H7 (cell line): ENCODE measurements at regions not wholly inside any gene's neighbourhood (a gene's known extent, or its start where the extent isn't known, plus 50 kb on each side); places are given as distances from the start of the nearest gene placed in this dataset.

Experiments used
- DNase-seq: peaks from one replicate; pipeline ENCODE4 v3.0.0; 2012
- H3K27me3 ChIP-seq: 2 replicates; pipeline ENCODE4 v1.6.0; 2011; ENCODE audit warnings: mild to moderate bottlenecking, low read length; ENCODE audit not compliant: control insufficient read depth, insufficient read depth
- H3K36me3 ChIP-seq: replicated peaks from 2 replicates; pipeline ENCODE4 v1.5.1; 2011; ENCODE audit warnings: low read length; ENCODE audit not compliant: control insufficient read depth, insufficient read depth
- H3K4me3 ChIP-seq: 2 replicates; pipeline ENCODE4 v1.5.1; 2011; ENCODE audit warnings: low read depth, mild to moderate bottlenecking, control low read depth, low read length, moderate library complexity; ENCODE audit not compliant: insufficient read depth

DNA sequence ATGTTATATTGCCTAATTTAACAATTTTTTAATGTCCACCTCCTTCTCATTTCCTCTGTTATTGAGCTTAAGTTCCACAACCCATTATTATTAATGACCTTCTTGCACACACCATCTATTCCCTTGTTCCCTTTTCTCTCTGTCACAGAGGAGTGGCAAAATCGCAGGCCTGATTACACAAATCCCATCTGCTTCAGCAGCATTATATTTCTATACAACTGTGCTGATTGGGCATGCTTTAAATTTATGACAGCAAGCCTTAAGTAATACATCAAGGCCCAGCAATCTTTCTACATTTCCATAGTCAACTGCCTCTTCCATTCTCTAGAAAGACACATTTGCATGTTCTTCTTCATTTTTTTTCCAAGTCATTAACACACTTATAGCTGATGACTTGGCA lies 423.8 kb downstream of the PRDM5 start:
- DNase-seq, result no peak
- no peaks in the 10 kb centered on the region for H3K27me3 ChIP-seq
- no peaks in the 10 kb centered on the region for H3K36me3 ChIP-seq
- H3K4me3 ChIP-seq, result no peak overlapping the region

DNA sequence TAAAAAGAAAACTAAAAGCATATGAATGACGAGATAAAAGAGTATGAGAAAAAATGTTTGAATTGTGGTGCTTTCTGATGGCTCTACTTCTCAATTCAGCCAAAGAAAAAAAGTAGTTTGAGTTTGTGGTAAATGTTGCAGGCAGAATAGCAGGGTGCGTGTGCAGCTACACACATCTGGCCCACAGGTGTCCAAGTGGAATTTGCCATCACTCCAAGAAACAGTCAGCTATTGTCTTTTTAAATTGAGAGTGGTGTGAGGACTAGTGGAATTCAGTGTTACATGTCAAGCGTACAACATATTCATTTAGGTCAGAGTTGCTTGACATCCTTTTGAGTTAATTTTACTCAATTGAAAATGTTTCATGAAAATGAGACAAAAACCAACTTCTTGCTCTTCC lies 424.8 kb upstream of the MAD2L1 start:
- no peak for DNase-seq
- Histone ChIP-seq H3K27me3 (no peaks in the 10 kb centered on the region), H3K4me3 (no peak overlapping the region), H3K36me3 (no peaks in the 10 kb centered on the region)

DNA sequence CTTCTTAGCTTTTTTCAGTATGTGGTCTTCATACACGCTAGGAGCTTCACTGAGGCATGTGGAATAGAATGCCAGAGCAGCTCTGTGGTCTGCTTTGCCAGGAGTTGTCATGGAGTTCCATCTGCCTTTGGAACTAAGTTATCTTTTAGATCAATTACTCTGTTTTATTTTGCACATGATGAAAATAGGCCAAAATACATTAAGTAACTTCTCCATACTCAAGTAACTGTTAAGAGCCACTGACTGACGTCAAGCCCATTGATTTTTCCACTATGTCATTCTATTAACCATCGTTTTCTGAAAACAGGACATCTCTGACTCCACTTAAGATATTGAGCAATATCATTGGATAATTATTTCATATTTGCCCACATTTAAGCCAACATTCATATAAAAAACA lies 415.1 kb upstream of the MAD2L1 start:
- DNase-seq, result no peak
- Histone ChIP-seq H3K36me3 (no peaks in the 10 kb centered on the region), H3K27me3 (no peaks in the 10 kb centered on the region), H3K4me3 (no peak overlapping the region)

DNA sequence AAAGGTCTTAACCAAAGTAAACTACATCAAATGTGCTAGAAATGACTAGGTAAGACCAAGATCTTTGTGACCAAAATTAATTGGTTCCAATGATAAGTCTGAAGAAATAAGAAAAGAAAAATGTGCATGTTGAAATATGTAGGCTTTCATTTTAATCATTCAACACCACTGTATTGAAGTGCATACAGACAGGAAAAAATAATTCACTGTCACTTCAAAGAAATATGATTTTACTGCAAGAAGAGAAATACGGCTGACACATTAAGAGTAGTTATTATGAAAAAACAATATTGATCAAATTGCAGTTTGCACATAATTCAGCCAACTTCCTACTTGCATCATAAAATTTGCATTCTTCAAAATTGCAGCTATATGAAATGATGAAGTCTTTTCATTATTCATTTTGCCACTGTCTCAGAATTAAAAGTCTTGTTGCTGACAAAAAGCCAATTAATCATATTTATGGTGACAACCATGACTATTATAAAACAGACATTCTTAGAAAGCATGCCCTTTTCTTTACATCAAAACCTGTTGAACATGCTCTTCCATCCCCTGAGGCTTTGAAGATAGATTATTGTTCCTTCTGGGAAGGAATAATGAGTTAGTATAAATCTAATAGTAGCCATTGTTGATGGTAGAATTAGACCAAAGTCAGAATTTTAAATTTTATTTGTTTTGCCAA lies 405.9 kb upstream of the MAD2L1 start:
- DNase-seq, result no peak
- Histone ChIP-seq H3K36me3 (no peaks in the 10 kb centered on the region), H3K27me3 (no peaks in the 10 kb centered on the region), H3K4me3 (no peak overlapping the region)

DNA sequence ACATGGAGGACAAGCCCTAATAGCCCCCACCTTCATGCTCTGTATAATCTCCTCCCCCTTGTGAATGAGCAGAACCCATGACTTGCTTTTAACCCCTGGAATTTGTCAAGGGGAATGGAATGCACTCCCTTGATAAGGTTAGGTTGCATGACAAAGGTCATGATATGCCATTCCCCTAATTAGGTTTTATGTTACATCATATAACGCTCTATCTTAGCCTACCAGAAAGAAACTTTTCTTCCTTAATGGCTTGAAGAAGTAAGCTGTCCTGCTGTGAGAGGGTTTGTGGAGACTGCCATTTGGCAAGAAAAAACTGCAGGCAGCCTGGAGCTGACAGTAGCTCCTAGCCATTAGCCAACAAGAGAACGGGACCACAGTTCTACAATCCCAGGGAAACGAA lies 399.8 kb upstream of the MAD2L1 start:
- Histone ChIP-seq H3K4me3 (no peak overlapping the region), H3K27me3 (no peaks in the 10 kb centered on the region), H3K36me3 (no peaks in the 10 kb centered on the region)
- peak; percentile 16 for DNase-seq

DNA sequence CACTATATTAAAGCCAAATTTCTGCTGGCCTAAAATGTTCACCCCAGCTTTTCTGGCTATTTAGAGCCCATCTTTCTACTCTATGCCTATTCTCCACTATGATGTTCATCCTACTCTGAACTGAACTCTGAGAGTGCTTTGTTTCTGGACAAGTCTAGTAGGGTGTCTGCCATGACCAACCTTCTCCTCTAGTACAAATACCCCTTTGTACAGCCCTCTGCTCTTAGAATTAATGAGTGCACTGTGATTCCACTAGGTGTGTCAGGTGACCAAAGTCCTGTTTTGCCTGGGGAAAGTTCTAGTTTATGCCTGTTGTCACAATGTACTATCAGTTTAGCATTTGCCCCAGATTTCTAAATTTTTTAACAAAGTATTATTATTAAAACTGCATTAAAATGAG lies 388.1 kb upstream of the MAD2L1 start:
- H3K4me3 ChIP-seq, result no peak overlapping the region
- no peaks in the 10 kb centered on the region for H3K27me3 ChIP-seq
- DNase-seq, result no peak
- H3K36me3 ChIP-seq, result no peaks in the 10 kb centered on the region

DNA sequence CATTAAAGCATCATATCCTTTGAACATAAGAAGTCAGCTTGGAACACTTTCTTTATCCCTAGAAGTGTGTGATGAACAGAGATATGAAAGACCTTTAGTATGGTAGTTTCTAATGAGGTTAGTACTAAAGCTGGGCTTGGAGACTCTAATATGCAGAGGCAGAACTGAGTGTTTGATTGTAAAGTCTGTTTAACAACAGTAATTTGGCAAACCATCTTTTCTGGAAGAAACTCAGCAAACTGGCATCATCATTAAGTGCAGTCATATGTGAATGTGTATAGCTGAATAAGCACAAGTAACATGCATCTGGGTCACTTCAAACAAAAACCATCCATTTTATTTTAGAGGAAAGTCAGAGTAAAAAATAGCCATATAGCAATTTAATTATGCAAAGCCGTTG lies 385.9 kb upstream of the MAD2L1 start:
- H3K36me3 ChIP-seq, result no peaks in the 10 kb centered on the region
- no peak overlapping the region for H3K4me3 ChIP-seq
- no peak for DNase-seq
- no peaks in the 10 kb centered on the region for H3K27me3 ChIP-seq

DNA sequence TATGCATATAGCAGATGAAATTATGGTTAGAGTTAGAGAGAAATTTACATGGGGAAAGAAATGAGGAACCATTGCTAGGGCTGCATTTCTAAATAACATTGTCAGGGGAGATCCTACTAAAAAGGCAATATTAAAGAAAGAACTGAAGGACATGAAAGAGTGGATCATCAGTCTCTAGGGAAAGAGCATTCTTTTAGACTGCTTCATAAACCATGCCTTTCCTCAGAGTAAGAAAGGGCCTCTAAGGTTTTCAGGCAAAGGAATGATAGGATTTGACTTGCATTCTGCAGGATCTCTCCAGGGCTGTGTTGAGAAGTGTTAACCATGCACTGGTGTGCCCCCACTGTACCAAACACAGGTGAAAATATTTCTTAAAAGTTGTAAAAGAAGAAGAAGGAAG lies 385.4 kb upstream of the MAD2L1 start:
- no peaks in the 10 kb centered on the region for H3K36me3 ChIP-seq
- no peak overlapping the region for H3K4me3 ChIP-seq
- H3K27me3 ChIP-seq, result no peaks in the 10 kb centered on the region
- no peak for DNase-seq

DNA sequence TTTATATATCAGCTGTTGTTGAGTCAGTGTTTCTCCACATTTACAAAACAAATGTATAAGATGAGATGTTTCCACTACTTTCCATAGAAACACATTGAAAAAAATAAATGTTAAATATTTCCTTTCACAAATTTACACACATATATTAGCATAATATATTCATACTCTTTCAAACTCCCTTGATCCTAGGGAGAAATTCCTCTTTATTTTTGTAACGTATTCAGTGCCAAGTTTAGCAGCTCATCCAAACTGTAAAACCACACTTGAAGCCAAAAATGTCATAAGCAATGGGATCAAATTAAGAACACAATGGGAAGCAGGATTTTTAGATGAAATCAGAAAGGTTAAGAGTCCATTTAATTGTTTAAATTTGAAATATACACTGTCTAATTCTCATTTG lies 381.1 kb upstream of the MAD2L1 start:
- Histone ChIP-seq H3K4me3 (no peak overlapping the region), H3K27me3 (no peaks in the 10 kb centered on the region), H3K36me3 (no peaks in the 10 kb centered on the region)
- DNase-seq, result no peak

DNA sequence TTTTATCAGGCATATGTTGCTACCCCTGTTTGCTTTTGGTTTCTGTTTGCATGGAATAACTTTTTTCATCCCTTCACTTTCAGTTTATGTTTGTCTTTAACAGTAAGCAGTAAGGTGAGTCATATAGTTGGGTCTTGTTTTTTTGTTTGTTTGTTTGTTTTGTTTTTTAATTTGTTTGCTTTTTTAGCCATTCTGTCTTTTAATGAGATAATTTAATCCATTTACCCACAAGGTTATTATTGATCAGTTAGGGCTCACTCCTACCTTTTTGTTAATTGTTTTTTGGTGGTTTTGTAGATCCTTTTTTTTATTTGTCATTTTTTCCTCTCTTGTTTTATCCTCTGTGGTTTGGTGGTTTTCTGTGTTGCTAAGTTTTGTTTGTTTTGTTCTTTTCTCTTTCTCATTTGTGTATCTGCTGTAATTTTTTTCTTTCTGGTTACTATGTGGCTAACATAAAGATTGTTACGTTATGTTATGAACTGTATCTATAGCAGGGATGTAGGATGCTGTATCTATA lies 379.5 kb upstream of the MAD2L1 start:
- DNase-seq, result no peak
- H3K4me3 ChIP-seq, result no peak overlapping the region
- H3K27me3 ChIP-seq, result no peaks in the 10 kb centered on the region
- H3K36me3 ChIP-seq, result no peaks in the 10 kb centered on the region

DNA sequence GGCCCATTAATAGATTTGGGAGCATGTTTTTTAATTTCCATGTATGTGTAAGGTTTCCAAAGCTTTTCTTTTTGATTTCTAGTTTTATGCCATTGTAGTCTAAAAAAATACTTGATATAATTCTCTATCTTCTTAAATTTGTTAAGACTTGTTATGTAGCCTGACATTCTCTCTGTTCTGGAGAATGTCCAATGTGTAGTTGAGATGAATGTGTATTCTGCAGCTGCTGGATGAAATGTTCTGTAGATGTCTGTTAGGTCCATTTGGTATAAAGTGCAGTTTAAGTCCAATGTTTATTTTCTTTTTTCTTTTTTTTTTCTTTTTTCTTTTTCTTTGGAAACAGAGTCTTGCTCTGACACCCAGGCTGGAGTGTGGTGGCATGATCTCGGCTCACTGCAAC lies 378.5 kb upstream of the MAD2L1 start:
- no peak for DNase-seq
- Histone ChIP-seq H3K4me3 (no peak overlapping the region), H3K36me3 (no peaks in the 10 kb centered on the region), H3K27me3 (no peaks in the 10 kb centered on the region)

DNA sequence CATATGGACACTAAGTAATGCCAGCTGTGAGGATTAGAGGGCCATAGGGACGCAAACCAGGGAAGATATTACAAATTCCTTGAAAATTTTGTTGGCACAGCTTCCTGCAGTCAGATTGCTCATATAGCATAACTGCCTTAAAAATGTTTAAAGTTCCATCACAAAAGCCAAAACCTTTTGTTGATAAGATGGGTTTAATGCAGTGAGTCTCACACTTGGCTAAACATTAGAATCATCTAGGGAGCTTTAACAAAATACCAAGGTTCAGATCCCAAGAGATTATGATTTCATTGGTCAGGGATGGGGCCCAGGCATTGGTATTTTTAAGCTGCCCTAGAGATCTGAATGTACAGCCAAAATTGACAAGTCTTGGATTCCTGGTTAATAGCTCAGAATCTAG lies 376.5 kb upstream of the MAD2L1 start:
- no peak for DNase-seq
- no peaks in the 10 kb centered on the region for H3K36me3 ChIP-seq
- no peaks in the 10 kb centered on the region for H3K27me3 ChIP-seq
- H3K4me3 ChIP-seq, result no peak overlapping the region

DNA sequence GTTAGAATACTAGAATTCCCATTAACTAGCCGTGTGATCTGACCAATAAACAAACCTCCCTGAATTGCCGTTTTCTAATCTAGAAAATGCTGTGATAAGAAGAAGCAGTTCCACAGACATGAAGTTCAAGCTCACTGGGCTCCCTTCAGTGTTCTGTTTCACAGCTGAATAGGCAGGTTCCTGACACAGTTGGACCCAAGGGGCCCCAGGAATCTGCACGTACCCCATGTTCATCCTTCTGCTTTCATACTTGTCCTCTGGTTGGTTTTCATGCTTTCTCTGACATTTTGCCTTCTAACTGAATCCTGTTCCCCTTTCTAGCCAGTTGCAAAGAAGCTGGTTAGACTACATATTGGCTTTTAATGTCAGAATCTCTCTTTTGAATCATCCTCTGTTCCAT lies 374.1 kb upstream of the MAD2L1 start:
- Histone ChIP-seq H3K27me3 (no peaks in the 10 kb centered on the region), H3K36me3 (no peaks in the 10 kb centered on the region), H3K4me3 (no peak overlapping the region)
- no peak for DNase-seq

DNA sequence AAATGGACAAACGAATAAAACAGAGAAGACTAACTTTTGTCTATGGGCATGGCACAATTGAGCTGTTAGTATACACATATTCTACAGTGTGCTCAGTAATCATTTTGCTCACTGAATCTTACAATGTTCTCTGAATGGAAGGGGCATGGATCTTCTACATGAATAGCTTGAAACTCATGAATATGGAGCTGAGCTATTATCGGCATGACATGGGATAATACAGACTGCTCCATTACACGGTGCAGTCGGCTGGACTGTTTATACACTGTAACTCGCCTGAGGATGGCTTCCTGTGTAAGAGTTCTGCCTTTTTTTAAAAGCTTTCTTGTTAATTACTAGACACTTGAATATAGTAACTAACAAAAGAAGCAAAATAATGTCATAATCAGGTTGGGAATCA lies 368.5 kb upstream of the MAD2L1 start:
- DNase-seq, result no peak
- H3K4me3 ChIP-seq, result no peak overlapping the region
- no peaks in the 10 kb centered on the region for H3K27me3 ChIP-seq
- no peaks in the 10 kb centered on the region for H3K36me3 ChIP-seq

DNA sequence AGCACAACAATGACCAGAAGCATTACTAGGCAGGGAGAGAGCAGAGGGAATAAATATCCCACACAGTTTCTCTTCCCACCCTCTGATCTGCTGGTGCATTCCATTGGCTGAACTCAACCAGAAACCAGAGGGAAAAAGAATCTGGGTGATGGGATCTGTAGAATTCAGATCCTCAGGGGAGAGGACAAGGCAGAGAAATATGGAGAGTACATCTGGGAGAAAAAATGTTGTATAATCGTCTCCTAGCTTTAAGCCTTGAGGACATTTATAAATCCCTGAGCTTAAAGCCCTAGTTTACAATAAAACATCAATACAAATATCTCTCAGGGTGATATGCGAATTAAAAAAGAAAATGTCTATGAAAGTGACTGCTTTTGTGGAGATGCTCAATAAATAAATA lies 368.1 kb upstream of the MAD2L1 start:
- Histone ChIP-seq H3K27me3 (no peaks in the 10 kb centered on the region), H3K4me3 (no peak overlapping the region), H3K36me3 (no peaks in the 10 kb centered on the region)
- no peak for DNase-seq

DNA sequence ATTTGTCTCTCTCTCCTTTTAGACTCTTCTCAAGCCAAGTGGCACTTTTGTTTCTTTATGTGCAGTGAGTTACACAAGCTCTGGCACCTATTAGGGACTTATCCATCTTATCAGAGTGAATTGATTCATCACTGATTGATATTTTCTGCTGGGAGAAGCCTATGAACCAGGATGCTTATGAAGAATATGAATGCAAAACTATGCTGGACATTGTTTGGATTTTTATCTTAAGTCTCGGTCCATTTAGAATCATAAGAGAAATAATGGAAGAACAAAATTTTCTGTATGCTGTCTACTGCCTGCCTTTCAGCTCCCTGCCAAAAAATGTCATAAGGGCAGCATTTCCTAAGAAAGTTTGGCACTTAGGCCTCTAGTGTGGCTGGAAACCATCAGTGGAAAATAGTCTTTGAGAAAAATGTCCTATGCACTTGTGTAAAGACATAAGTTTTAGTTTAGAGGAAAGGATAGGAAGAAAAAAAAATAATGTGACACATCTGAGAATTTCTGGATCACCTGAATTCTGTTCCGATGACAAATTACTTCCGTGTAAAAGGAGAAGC lies 365.7 kb upstream of the MAD2L1 start:
- Histone ChIP-seq H3K4me3 (no peak overlapping the region), H3K36me3 (no peaks in the 10 kb centered on the region), H3K27me3 (no peaks in the 10 kb centered on the region)
- no peak for DNase-seq
